GM21717 (cell line): ENCODE measurements at regions not wholly inside any gene's neighbourhood (a gene's known extent, or its start where the extent isn't known, plus 50 kb on each side); places are given as distances from the start of the nearest gene placed in this dataset.
"Not testable (repeated sequence)": the region's sequence is repeated elsewhere in the genome, so short reads cannot be mapped to it uniquely, and the experiment has no call there.

Source experiments
- ATAC-seq: cut with Tn5 transposase; IDR thresholded peaks from one replicate; pipeline ENCODE4 v1.9.1; 2021; ENCODE audit warnings: mild to moderate bottlenecking, moderate library complexity; ENCODE audit not compliant: unreplicated experiment

- ATAC-seq, result no peak
Observed at GRCh38 chr18:77329651-77330050, 80.0 kb downstream of the GALR1 start.

GRCh38 chr18:77334876-77335275 is 85.2 kb downstream of the GALR1 start:
- no peak for ATAC-seq

- ATAC-seq, result no peak
Observed at GRCh38 chr18:77337604-77338003, 88.0 kb downstream of the GALR1 start.

- ATAC-seq, result no peak
Observed at GRCh38 chr18:77339093-77339492, 89.4 kb downstream of the GALR1 start.

GRCh38 chr18:77339623-77340022 is 90.0 kb downstream of the GALR1 start:
- no peak for ATAC-seq

GRCh38 chr18:77340815-77341214 is 91.2 kb downstream of the GALR1 start:
- no peak for ATAC-seq

GRCh38 chr18:77341527-77342325 is 92.1 kb downstream of the GALR1 start:
- no peak for ATAC-seq

GRCh38 chr18:77342736-77343135 is 93.1 kb downstream of the GALR1 start:
- no peak for ATAC-seq

GRCh38 chr18:77343846-77344510 is 94.3 kb downstream of the GALR1 start:
- ATAC-seq, result no peak

- ATAC-seq, result no peak
Observed at GRCh38 chr18:77344786-77345500, 95.3 kb downstream of the GALR1 start.

- ATAC-seq, result no peak
Observed at GRCh38 chr18:77346208-77346810, 96.7 kb downstream of the GALR1 start.

GRCh38 chr18:77353349-77353748 is 103.7 kb downstream of the GALR1 start:
- ATAC-seq, result not testable (repeated sequence)

GRCh38 chr18:77359561-77360314 is 110.1 kb downstream of the GALR1 start:
- ATAC-seq, result no peak

- ATAC-seq, result no peak
Observed at GRCh38 chr18:77360315-77361190, 110.9 kb downstream of the GALR1 start.

- no peak for ATAC-seq
Observed at GRCh38 chr18:77361382-77361781, 111.7 kb downstream of the GALR1 start.

- ATAC-seq, result no peak
Observed at GRCh38 chr18:77365667-77366066, 116.0 kb downstream of the GALR1 start.

GRCh38 chr18:77366067-77366719 is 116.5 kb downstream of the GALR1 start:
- no peak for ATAC-seq

GRCh38 chr18:77366720-77367641 is 117.3 kb downstream of the GALR1 start:
- ATAC-seq, result no peak
